Smooth muscle cell (in vitro differentiated cells): ENCODE measurements at regions not wholly inside any gene's neighbourhood (a gene's known extent, or its start where the extent isn't known, plus 50 kb on each side); places are given as distances from the start of the nearest gene placed in this dataset.

ENCODE experiments used
- DNase-seq: peaks from one replicate; lab custom pipeline; 2025; ENCODE audit not compliant: unreplicated experiment; lab: John Stamatoyannopoulos, UW
- H2AFZ ChIP-seq: fragments of 200-600 bp; sonication (generic); 2 replicates; pipeline ENCODE4 v1.6.0; 2016; ENCODE audit warnings: antibody characterized with exemption, low read depth, mild to moderate bottlenecking
- H3F3A ChIP-seq: fragments of 200-600 bp; sonication (generic); 2 replicates; pipeline ENCODE4 v1.6.0; 2017; ENCODE audit warnings: antibody characterized with exemption, low read depth
- H3K27ac ChIP-seq: fragments of 200-600 bp; sonication (generic); 2 replicates; pipeline ENCODE4 v1.5.1; 2016; ENCODE audit warnings: low read depth, mild to moderate bottlenecking
- H3K27me3 ChIP-seq: fragments of 200-600 bp; sonication (generic); 2 replicates; pipeline ENCODE4 v1.6.1; 2016; ENCODE audit warnings: low read depth, mild to moderate bottlenecking
- H3K36me3 ChIP-seq: fragments of 200-600 bp; sonication (generic); 2 replicates; pipeline ENCODE4 v1.5.1; 2016; ENCODE audit warnings: low read depth
- H3K4me1 ChIP-seq: fragments of 200-600 bp; sonication (generic); 2 replicates; pipeline ENCODE4 v1.5.1; 2016; ENCODE audit warnings: low read depth
- H3K4me2 ChIP-seq: fragments of 200-600 bp; sonication (generic); 2 replicates; pipeline ENCODE4 v1.6.0; 2016; ENCODE audit warnings: mild to moderate bottlenecking
- H3K4me3 ChIP-seq: fragments of 200-600 bp; sonication (generic); 2 replicates; pipeline ENCODE4 v1.5.1; 2016; ENCODE audit warnings: mild to moderate bottlenecking
- H3K79me2 ChIP-seq: fragments of 200-600 bp; sonication (generic); 2 replicates; pipeline ENCODE4 v1.6.0; 2016; ENCODE audit warnings: low read depth, mild to moderate bottlenecking
- H3K9ac ChIP-seq: fragments of 200-600 bp; sonication (generic); 2 replicates; pipeline ENCODE4 v1.6.0; 2016; ENCODE audit warnings: low read depth
- H3K9me3 ChIP-seq: fragments of 200-600 bp; sonication (generic); replicated peaks from 2 replicates; pipeline ENCODE4 v1.5.1; 2016; ENCODE audit warnings: low read depth
- H4K20me1 ChIP-seq: fragments of 200-600 bp; sonication (generic); 2 replicates; pipeline ENCODE4 v1.6.0; 2016; ENCODE audit warnings: low read depth
- CTCF ChIP-seq: fragments of 200-600 bp; sonication (generic); IDR thresholded peaks from 2 replicates; pipeline ENCODE4 v1.5.1; 2017; ENCODE audit warnings: borderline replicate concordance, mild to moderate bottlenecking, antibody characterized with exemption; ENCODE audit not compliant: insufficient read depth, poor library complexity, severe bottlenecking
- WGBS: methylation state at CpG from one replicate; pipeline ENCODE4 v1.1.7; 2016; ENCODE audit warnings: low lambda C conversion rate; 5-methylcytosine and 5-hydroxymethylcytosine counted together

GRCh38 chr9:88075506-88075905 is 62.8 kb downstream of the SPATA31C2 start:
- Histone ChIP-seq H3K79me2 (no peaks in the 10 kb centered on the region), H4K20me1 (no peaks in the 10 kb centered on the region), H3K36me3 (no peaks in the 10 kb centered on the region), H3K9ac (no peak overlapping the region), H3K4me1 (peaks cover 8% of the 10 kb centered on the region), H3F3A (peaks cover 8% of the 10 kb centered on the region), H3K9me3 (no peaks in the 10 kb centered on the region), H3K4me2 (peak overlapping the region; percentile 89), H3K27me3 (no peaks in the 10 kb centered on the region), H3K27ac (no peak overlapping the region), H2AFZ (peak overlapping the region; percentile 81), H3K4me3 (peak overlapping the region; percentile 59)
- no peak for TF ChIP-seq CTCF
- WGBS, result 65% methylated on average over 3 of the region's 3 CpGs
- no peak for DNase-seq

GRCh38 chr9:88074931-88075330 is 63.3 kb downstream of the SPATA31C2 start:
- no peak overlapping the region for H3K4me2 ChIP-seq
- no peak overlapping the region for H3K27ac ChIP-seq
- DNase-seq, result no peak
- H3K9ac ChIP-seq, result no peak overlapping the region
- WGBS, result 95% methylated on average over 5 of the region's 5 CpGs
- H3K36me3 ChIP-seq, result no peaks in the 10 kb centered on the region
- no peak for TF ChIP-seq CTCF
- peaks cover 8% of the 10 kb centered on the region for H3K4me1 ChIP-seq
- H2AFZ ChIP-seq, result no peak overlapping the region
- peaks cover 8% of the 10 kb centered on the region for H3F3A ChIP-seq
- H3K4me3 ChIP-seq, result no peak overlapping the region
- no peaks in the 10 kb centered on the region for H3K27me3 ChIP-seq
- H3K9me3 ChIP-seq, result no peaks in the 10 kb centered on the region
- no peaks in the 10 kb centered on the region for H3K79me2 ChIP-seq
- no peaks in the 10 kb centered on the region for H4K20me1 ChIP-seq

DNA sequence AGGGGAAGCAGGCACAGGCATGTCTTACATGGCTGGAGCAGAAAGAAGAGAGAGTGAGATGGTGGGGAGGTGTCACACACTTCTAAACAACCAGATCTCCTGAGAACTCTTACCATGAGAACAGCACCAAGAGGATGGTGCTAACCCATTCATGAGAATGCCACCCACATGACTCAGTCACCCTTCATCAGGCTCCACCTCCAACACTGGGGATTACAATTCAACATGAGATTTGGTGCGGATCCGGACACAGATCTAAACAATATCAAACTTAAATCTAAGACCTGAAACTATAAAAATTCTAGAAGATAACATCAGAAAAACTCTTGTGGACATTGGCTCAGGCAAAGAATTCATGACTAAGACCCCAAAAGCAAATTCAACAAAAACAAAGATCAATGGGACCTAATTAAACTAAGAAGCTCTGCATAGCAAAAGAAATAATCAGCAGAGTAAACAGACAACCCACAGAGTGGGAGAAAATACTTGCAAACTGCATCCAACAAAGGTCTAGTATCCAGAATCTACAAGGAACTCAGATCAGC is 65.4 kb downstream of the SPATA31C2 start:
- Histone ChIP-seq H3K36me3 (no peaks in the 10 kb centered on the region), H4K20me1 (no peaks in the 10 kb centered on the region), H3K9ac (no peak overlapping the region), H3K27me3 (no peaks in the 10 kb centered on the region), H3K4me1 (peaks cover 8% of the 10 kb centered on the region), H3K4me3 (no peak overlapping the region), H2AFZ (no peak overlapping the region), H3K9me3 (no peaks in the 10 kb centered on the region), H3K4me2 (no peak overlapping the region), H3K79me2 (no peaks in the 10 kb centered on the region), H3K27ac (no peak overlapping the region), H3F3A (peaks cover 8% of the 10 kb centered on the region)
- WGBS, result 64% methylated on average over 2 of the region's 2 CpGs
- no peak for TF ChIP-seq CTCF
- DNase-seq, result no peak

GRCh38 chr9:88071331-88071730 is 66.9 kb downstream of the SPATA31C2 start:
- no peak for TF ChIP-seq CTCF
- Histone ChIP-seq H3F3A (peaks cover 8% of the 10 kb centered on the region), H3K27me3 (no peaks in the 10 kb centered on the region), H3K79me2 (no peaks in the 10 kb centered on the region), H4K20me1 (no peaks in the 10 kb centered on the region), H3K27ac (no peak overlapping the region), H3K4me1 (peaks cover 8% of the 10 kb centered on the region), H3K36me3 (no peaks in the 10 kb centered on the region), H2AFZ (no peak overlapping the region), H3K9me3 (no peaks in the 10 kb centered on the region), H3K4me3 (no peak overlapping the region), H3K9ac (no peak overlapping the region), H3K4me2 (no peak overlapping the region)
- DNase-seq, result no peak
- WGBS, result 75% methylated on average over 2 of the region's 2 CpGs
